Lower leg skin (tissue), 4 donors: ENCODE measurements at regions not wholly inside any gene's neighbourhood (a gene's known extent, or its start where the extent isn't known, plus 50 kb on each side); places are given as distances from the start of the nearest gene placed in this dataset.
A peak's percentile ranks its signal among the peaks of the same experiment; 100 is the strongest.

ENCODE experiments used
- DNase-seq, 2 donors: peaks; one replicate each; pipeline ENCODE4 v3.0.0-alpha.2; 2019; ENCODE audit warnings: low spot score in 2 of 2
- H3K4me3 ChIP-seq: fragments of 200-600 bp; sonication (generic); 2 replicates; pipeline ENCODE4 v1.5.1; 2017; ENCODE audit warnings: mild to moderate bottlenecking, low read depth; ENCODE audit not compliant: poor library complexity, severe bottlenecking
- POLR2A ChIP-seq, 2 donors: fragments of 450-650 bp; IDR thresholded peaks; one replicate each; pipeline ENCODE4 v1.6.1; 2016 to 2017; ENCODE audit warnings: antibody characterized with exemption in 2 of 2, mild to moderate bottlenecking in 1 of 2, moderate library complexity in 1 of 2
- WGBS, 2 donors: methylation state at CpG; one replicate each; pipeline ENCODE4 v1.1.5; 2018; 5-methylcytosine and 5-hydroxymethylcytosine counted together
- intact Hi-C: fragments of 100-400 bp; cut with DNase I; formaldehyde crosslinking; loops from one replicate; pipeline ENCODE4 v1.15.0; 2023; ENCODE audit warnings: low total_unique reads
- TF ChIP-seq, protein P1 (sequence below), 3 donors: fragments of 450-650 bp; IDR thresholded peaks; one replicate each; pipeline ENCODE4 v1.5.1; 2016; ENCODE audit warnings: antibody characterized with exemption in 3 of 3, mild to moderate bottlenecking in 3 of 3, moderate library complexity in 2 of 3

DNA sequence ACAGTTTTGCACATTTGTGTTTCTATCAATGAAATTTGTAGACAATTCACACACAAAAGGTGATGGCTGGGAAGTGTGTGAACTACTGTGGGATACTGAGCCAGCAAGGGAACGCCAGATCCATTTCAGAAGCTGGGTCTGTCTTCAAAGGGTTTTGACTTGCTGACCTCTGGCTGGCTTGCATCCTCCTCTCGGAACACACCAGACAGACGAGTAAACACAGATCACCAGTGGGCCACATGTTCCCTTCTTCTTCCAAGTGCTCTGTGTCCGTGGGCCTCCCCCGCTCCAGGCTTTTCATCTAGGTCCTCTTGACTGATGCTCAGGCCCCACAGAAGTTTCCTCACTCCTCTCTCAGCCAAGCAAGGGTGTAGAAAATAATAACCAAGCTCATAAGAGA is 122.2 kb upstream of the OSR1 start:
- intact Hi-C loops, result no loop called here
- H3K4me3 ChIP-seq, result no peak overlapping the region
- no peak for DNase-seq
- WGBS, 2 donors, result 66 to 69% methylated on average over 5 of the region's 5 CpGs
- TF ChIP-seq POLR2A (IDR thresholded peaks at IDR 0.05), result no peak
- TF ChIP-seq, protein P1, sequence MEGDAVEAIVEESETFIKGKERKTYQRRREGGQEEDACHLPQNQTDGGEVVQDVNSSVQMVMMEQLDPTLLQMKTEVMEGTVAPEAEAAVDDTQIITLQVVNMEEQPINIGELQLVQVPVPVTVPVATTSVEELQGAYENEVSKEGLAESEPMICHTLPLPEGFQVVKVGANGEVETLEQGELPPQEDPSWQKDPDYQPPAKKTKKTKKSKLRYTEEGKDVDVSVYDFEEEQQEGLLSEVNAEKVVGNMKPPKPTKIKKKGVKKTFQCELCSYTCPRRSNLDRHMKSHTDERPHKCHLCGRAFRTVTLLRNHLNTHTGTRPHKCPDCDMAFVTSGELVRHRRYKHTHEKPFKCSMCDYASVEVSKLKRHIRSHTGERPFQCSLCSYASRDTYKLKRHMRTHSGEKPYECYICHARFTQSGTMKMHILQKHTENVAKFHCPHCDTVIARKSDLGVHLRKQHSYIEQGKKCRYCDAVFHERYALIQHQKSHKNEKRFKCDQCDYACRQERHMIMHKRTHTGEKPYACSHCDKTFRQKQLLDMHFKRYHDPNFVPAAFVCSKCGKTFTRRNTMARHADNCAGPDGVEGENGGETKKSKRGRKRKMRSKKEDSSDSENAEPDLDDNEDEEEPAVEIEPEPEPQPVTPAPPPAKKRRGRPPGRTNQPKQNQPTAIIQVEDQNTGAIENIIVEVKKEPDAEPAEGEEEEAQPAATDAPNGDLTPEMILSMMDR (IDR thresholded peaks at IDR 0.05), result no peak

DNA sequence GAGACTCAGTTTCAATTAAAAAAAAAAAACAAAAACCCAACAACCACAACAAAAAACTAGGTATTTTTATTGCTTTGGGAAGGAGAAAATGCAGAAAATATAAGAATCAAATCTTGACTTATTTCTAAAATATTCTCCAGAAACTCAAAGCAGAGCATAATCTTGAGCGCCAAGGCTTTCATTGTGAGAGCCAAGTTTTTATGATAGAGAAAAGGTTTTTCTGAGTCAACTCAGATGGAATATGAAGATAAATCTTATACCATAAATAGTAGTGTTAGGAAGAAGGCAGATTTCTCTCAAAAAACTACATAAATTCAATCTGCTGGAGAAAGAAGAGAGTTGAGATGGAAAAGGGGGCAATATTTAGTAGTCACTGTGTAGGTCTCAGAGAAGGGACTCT is 121.2 kb upstream of the OSR1 start:
- WGBS, 2 donors, result 80 to 86% methylated on average over 1 of the region's 1 CpG
- no peak for TF ChIP-seq POLR2A (IDR thresholded peaks at IDR 0.05)
- TF ChIP-seq, protein P1 (IDR thresholded peaks at IDR 0.05), result no peak
- DNase-seq, result no peak
- intact Hi-C loops, result no loop called here
- H3K4me3 ChIP-seq, result no peak overlapping the region

DNA sequence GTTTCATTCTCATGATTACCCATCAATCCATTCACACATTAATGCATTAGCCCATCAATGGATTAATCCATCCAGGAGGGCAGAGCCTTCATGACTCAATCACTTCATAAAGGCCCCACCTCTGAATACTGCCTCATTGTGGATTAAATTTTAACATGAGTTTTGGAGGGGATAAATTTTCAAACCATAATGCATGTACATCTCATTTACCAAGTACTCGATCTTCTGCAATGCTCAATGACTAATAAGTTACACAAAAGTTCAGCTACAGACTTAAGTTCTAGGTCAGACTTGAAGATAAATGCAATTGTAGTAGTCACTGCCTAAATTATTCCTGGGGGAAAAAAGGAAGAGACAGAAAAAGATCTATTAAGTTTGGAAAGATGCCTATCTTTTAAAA is 120.0 kb upstream of the OSR1 start:
- no peak for DNase-seq
- WGBS, 2 donors, result 87 to 92% methylated on average over 1 of the region's 1 CpG
- H3K4me3 ChIP-seq, result no peak overlapping the region
- TF ChIP-seq, protein P1 (IDR thresholded peaks at IDR 0.05), result no peak
- TF ChIP-seq POLR2A (IDR thresholded peaks at IDR 0.05), result no peak
- intact Hi-C loops, result no loop called here

DNA sequence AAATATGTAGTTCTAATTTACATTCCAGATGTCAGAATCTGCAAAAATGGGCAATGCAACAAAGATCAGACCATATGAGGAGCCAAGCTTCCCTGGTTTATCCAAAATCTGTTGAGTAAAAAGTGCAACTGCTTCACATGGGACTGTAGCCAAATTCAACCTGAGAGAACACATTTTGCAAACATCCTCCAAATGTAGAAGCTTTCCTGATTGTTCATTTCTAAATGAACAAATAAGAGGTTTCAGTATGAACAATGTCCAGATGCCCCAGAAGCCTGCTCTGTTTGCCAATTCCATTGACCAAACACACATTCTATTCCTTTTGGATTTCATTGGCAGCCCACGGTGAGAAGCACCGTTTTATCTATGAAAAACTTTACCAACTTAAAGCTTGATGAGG is 117.9 kb upstream of the OSR1 start:
- DNase-seq, result no peak
- H3K4me3 ChIP-seq, result no peak overlapping the region
- intact Hi-C loops, result no loop called here
- 69 to 70% methylated on average over 2 of the region's 2 CpGs for WGBS, 2 donors
- TF ChIP-seq, protein P1 (IDR thresholded peaks at IDR 0.05), result no peak
- no peak for TF ChIP-seq POLR2A (IDR thresholded peaks at IDR 0.05)

DNA sequence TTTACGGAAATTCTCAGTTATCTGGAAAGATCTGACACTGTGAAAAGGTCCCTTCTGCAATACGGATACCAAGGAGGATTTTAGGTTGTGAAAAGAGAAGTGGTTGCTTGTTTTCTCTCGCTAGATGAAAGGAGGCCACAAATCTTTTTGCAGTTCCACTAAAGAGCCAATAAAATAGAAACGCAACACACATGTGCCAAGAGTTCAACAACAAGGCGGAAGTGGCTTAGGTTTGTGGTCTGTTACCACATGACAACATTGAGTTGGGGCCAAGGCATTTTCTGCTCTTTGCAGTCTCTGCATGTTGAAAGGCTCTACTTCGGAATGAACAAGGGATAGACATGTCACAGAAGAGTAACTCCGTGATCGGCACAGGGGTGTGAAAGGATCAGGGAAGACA is 115.7 kb upstream of the OSR1 start:
- WGBS, 2 donors, result 18 to 22% methylated on average over 8 of the region's 8 CpGs
- intact Hi-C loops, result no loop called here
- peak in 1 of 2 donors; percentile 59 for DNase-seq

DNA sequence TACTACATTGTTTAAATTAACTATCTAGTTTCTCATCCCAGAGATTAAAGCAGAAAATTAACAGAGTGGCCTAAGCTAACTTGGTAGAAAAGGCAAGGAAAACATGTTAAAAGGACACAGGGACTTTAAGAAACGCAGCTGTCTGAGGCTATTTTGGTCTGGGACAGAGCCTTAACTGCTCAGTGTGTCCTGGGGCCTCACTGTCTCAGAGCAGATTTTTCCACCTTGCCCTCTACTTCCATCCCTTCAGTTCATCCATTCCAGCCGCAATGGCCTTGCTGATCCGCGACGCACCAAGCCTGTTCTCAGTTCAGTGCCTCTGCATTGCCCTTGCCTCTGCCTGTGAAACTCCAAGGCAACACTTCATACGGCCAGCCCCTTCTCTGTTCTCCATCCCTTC is 114.9 kb upstream of the OSR1 start:
- no peak for DNase-seq
- no peak for TF ChIP-seq POLR2A (IDR thresholded peaks at IDR 0.05)
- TF ChIP-seq, protein P1 (IDR thresholded peaks at IDR 0.05), result no peak
- 73 to 74% methylated on average over 6 of the region's 6 CpGs for WGBS, 2 donors
- H3K4me3 ChIP-seq, result no peak overlapping the region
- intact Hi-C loops, result no loop called here

More for the DNA sequence above, 115.7 kb upstream of the OSR1 start:
- no peak overlapping the region for H3K4me3 ChIP-seq
- TF ChIP-seq POLR2A (IDR thresholded peaks at IDR 0.05), result no peak
- TF ChIP-seq, protein P1 (IDR thresholded peaks at IDR 0.05), result no peak
